H1 (cell line): ENCODE measurements at regions not wholly inside any gene's neighbourhood (a gene's known extent, or its start where the extent isn't known, plus 50 kb on each side); places are given as distances from the start of the nearest gene placed in this dataset.

Experiments used
- CTCF ChIA-PET: fragments of 300-600 bp; sonication (Branson Sonifier 250); formaldehyde crosslinking; loops from one replicate; lab custom pipeline; 2021; ENCODE audit not compliant: partially characterized antibody; lab: Charles Lee
- POLR2A ChIA-PET: fragments of 300-600 bp; sonication (Branson Sonifier 250); formaldehyde crosslinking; loops from one replicate; lab custom pipeline; 2021; ENCODE audit warnings: inconsistent platforms; ENCODE audit not compliant: partially characterized antibody; lab: Charles Lee
- DNase-seq, 2 experiments: peaks; one replicate each; pipeline versions ENCODE4 v3.0.0 to v3.0.0-alpha.2; 2010 to 2022; ENCODE audit warnings: low spot score in 2 of 2, low read depth in 1 of 2, mixed read lengths in 1 of 2
- FAIRE-seq: peaks from 2 replicates; lab custom pipeline; 2011; peaks lifted over from hg19 to GRCh38; lab: Jason Lieb, UNC
- H2AFZ ChIP-seq: 2 replicates; pipeline ENCODE4 v1.8.1; 2012; ENCODE audit warnings: low read length, inconsistent platforms
- H2AK5ac ChIP-seq: 2 replicates; pipeline ENCODE4 v1.6.1; 2013; ENCODE audit warnings: low read depth, low read length
- H2BK120ac ChIP-seq: replicated peaks from 2 replicates; pipeline ENCODE3; 2013; ENCODE audit warnings: low read depth, low read length, inconsistent platforms
- H2BK12ac ChIP-seq: 2 replicates; pipeline ENCODE4 v1.6.1; 2013; ENCODE audit warnings: low read depth, low read length
- H2BK15ac ChIP-seq: 2 replicates; pipeline ENCODE4 v1.6.1; 2013; ENCODE audit warnings: low read length
- H2BK20ac ChIP-seq: 2 replicates; pipeline ENCODE4 v1.6.1; 2013; ENCODE audit warnings: low read length
- H2BK5ac ChIP-seq: 2 replicates; pipeline ENCODE4 v1.6.1; 2013; ENCODE audit warnings: low read depth, low read length
- H3K14ac ChIP-seq: 2 replicates; pipeline ENCODE4 v1.6.1; 2013; ENCODE audit warnings: inconsistent platforms; ENCODE audit not compliant: insufficient read length
- H3K18ac ChIP-seq: 2 replicates; pipeline ENCODE4 v1.6.1; 2013; ENCODE audit warnings: low read length; ENCODE audit errors: extremely low read depth
- H3K23ac ChIP-seq: 2 replicates; pipeline ENCODE4 v1.6.1; 2013; ENCODE audit warnings: inconsistent platforms; ENCODE audit not compliant: insufficient read length
- H3K23me2 ChIP-seq: 2 replicates; pipeline ENCODE4 v1.6.1; 2013; ENCODE audit warnings: low read depth, low read length
- H3K27ac ChIP-seq: 2 replicates; pipeline ENCODE4 v1.6.1; 2011; ENCODE audit warnings: low read depth, low read length, inconsistent platforms
- H3K27me3 ChIP-seq, 4 experiments: replicated peaks in 1 of 4; 1 replicate in 1 of 4; 2 replicates in 3 of 4; pipeline versions ENCODE4 v1.6.1 to v1.8.1; 2011 to 2013; ENCODE audit warnings: low read length in 3 of 4, mild to moderate bottlenecking in 3 of 4, inconsistent platforms in 2 of 4, mixed read lengths in 2 of 4, moderate library complexity in 1 of 4; ENCODE audit not compliant: control insufficient read depth in 3 of 4, insufficient read depth in 3 of 4; ENCODE audit errors: extremely low read depth in 1 of 4
- H3K36me3 ChIP-seq, 4 experiments: 2 replicates each; pipeline versions ENCODE4 v1.6.1 to v1.8.1; 2011 to 2013; ENCODE audit warnings: mild to moderate bottlenecking in 4 of 4, low read length in 3 of 4, moderate library complexity in 2 of 4, control low read depth in 1 of 4, inconsistent platforms in 1 of 4; ENCODE audit not compliant: insufficient read depth in 4 of 4, control insufficient read depth in 2 of 4
- H3K4ac ChIP-seq: replicated peaks from 2 replicates; pipeline ENCODE3; 2013; ENCODE audit warnings: low read length, low read depth, mixed read lengths, inconsistent platforms; ENCODE audit not compliant: insufficient read length
- H3K4me1 ChIP-seq, 4 experiments: replicated peaks in 1 of 4; 1 replicate in 1 of 4; 2 replicates in 3 of 4; pipeline versions ENCODE4 v1.6.1 to v1.8.1; 2011 to 2013; ENCODE audit warnings: low read length in 3 of 4, inconsistent platforms in 2 of 4, mixed read lengths in 1 of 4; ENCODE audit not compliant: insufficient read depth in 4 of 4, control insufficient read depth in 3 of 4
- H3K4me2 ChIP-seq, 2 experiments: 2 replicates each; pipeline versions ENCODE4 v1.6.1 to v1.8.1; 2011 to 2013; ENCODE audit warnings: low read depth in 2 of 2, low read length in 2 of 2, control low read depth in 1 of 2, inconsistent platforms in 1 of 2, mild to moderate bottlenecking in 1 of 2; ENCODE audit not compliant: insufficient read depth in 1 of 2
- H3K4me3 ChIP-seq, 4 experiments: fragments of 200-600, 300-600 bp in 1 of 4; sonication (generic), shearing (Covaris generic), sonication (Bioruptor Twin) in 1 of 4; 2 replicates each; pipeline versions ENCODE4 v1.5.1 to v1.8.1; 2011 to 2016; ENCODE audit warnings: low read length in 4 of 4, low read depth in 3 of 4, control low read depth in 2 of 4, inconsistent platforms in 2 of 4, mild to moderate bottlenecking in 2 of 4, mixed read lengths in 1 of 4, moderate library complexity in 1 of 4; ENCODE audit not compliant: insufficient read depth in 2 of 4; ENCODE audit errors: extremely low read depth in 1 of 4
- H3K56ac ChIP-seq: replicated peaks from 2 replicates; pipeline ENCODE3; 2013; ENCODE audit warnings: low read depth, mild to moderate bottlenecking, mixed read lengths, low read length, inconsistent platforms; ENCODE audit not compliant: insufficient read length
- H3K79me1 ChIP-seq: 2 replicates; pipeline ENCODE4 v1.6.1; 2013; ENCODE audit warnings: low read depth, low read length, control low read depth
- H3K79me2 ChIP-seq, 2 experiments: 2 replicates each; pipeline versions ENCODE4 v1.6.1 to v1.8.1; 2012 to 2013; ENCODE audit warnings: low read length in 2 of 2, mild to moderate bottlenecking in 2 of 2, inconsistent platforms in 1 of 2; ENCODE audit not compliant: insufficient read depth in 2 of 2, control insufficient read depth in 1 of 2
- H3K9ac ChIP-seq, 4 experiments: replicated peaks in 1 of 4; 1 replicate in 1 of 4; 2 replicates in 3 of 4; pipeline versions ENCODE4 v1.6.1 to v1.8.1; 2011 to 2013; ENCODE audit warnings: low read depth in 3 of 4, low read length in 3 of 4, control low read depth in 2 of 4, mild to moderate bottlenecking in 2 of 4, moderate library complexity in 2 of 4, inconsistent platforms in 1 of 4; ENCODE audit errors: extremely low read depth in 1 of 4
- H3K9me3 ChIP-seq, 2 experiments: 2 replicates each; pipeline versions ENCODE4 v1.6.1 to v1.8.1; 2012 to 2013; ENCODE audit warnings: mild to moderate bottlenecking in 2 of 2, moderate library complexity in 2 of 2, control low read depth in 1 of 2, inconsistent platforms in 1 of 2, low read depth in 1 of 2, low read length in 1 of 2, mixed read lengths in 1 of 2; ENCODE audit not compliant: insufficient read depth in 2 of 2
- H4K20me1 ChIP-seq, 2 experiments: replicated peaks in 1 of 2; 2 replicates each; pipeline versions ENCODE3 to v1.8.1; 2011 to 2013; ENCODE audit warnings: inconsistent platforms in 2 of 2, low read length in 2 of 2, mild to moderate bottlenecking in 1 of 2; ENCODE audit not compliant: insufficient read depth in 2 of 2, control insufficient read depth in 1 of 2
- H4K5ac ChIP-seq: 2 replicates; pipeline ENCODE4 v1.6.1; 2013; ENCODE audit warnings: low read length, low read depth, mixed read lengths, inconsistent platforms; ENCODE audit not compliant: insufficient read length
- H4K8ac ChIP-seq: 2 replicates; pipeline ENCODE4 v1.8.0; 2013; ENCODE audit warnings: mild to moderate bottlenecking, moderate library complexity, low read length, inconsistent platforms; ENCODE audit not compliant: insufficient read depth; ENCODE audit errors: extremely low read depth
- H4K91ac ChIP-seq: replicated peaks from 2 replicates; pipeline ENCODE3; 2013; ENCODE audit warnings: low read length, mixed read lengths, inconsistent platforms; ENCODE audit not compliant: insufficient read length
- ASH2L ChIP-seq: fragments of 200-600, 300-600 bp; sonication (generic); IDR thresholded peaks from one replicate; pipeline ENCODE4 v1.7.1; 2017; ENCODE audit warnings: low read length
- ATF2 ChIP-seq: IDR thresholded peaks from 2 replicates; pipeline ENCODE4 v1.6.1; 2012; ENCODE audit warnings: low read length, inconsistent platforms
- HDAC2 ChIP-seq, 2 experiments: fragments of 300-600 bp in 1 of 2; sonication (generic) in 1 of 2; IDR thresholded peaks; 2 replicates each; pipeline ENCODE4 v1.6.1; 2011 to 2012; ENCODE audit warnings: low read depth in 2 of 2, low read length in 2 of 2, mild to moderate bottlenecking in 2 of 2, moderate library complexity in 2 of 2, borderline replicate concordance in 1 of 2, inconsistent platforms in 1 of 2
- KDM1A ChIP-seq: fragments of 200-600, 300-600 bp; sonication (generic); IDR thresholded peaks from 2 replicates; pipeline ENCODE4 v1.7.1; 2016; ENCODE audit warnings: mild to moderate bottlenecking, low read length, borderline replicate concordance
- KDM4A ChIP-seq: IDR thresholded peaks from one replicate; pipeline ENCODE4 v1.7.1; 2012; ENCODE audit warnings: low read depth, mild to moderate bottlenecking, moderate library complexity, low read length, inconsistent platforms; ENCODE audit not compliant: severe bottlenecking
- TBP ChIP-seq: IDR thresholded peaks from 2 replicates; pipeline ENCODE4 v1.6.1; 2011; ENCODE audit warnings: low read depth, low read length, improper control_type of control experiment
- WGBS, 2 experiments: shearing (Covaris generic) in 1 of 2; methylation state at CpG; one replicate each; pipeline versions ENCODE4 v1.1.6 to v1.1.7; 2013 to 2015; ENCODE audit warnings: low lambda C conversion rate in 2 of 2, mixed read lengths in 2 of 2, inconsistent platforms in 1 of 2, low coverage in 1 of 2, missing lambda C conversion rate in 1 of 2; ENCODE audit not compliant: insufficient replicate concordance in 2 of 2, insufficient coverage in 1 of 2, insufficient read length in 1 of 2; ENCODE audit errors: extremely low coverage in 1 of 2, missing lambda C conversion rate in 1 of 2; 5-methylcytosine and 5-hydroxymethylcytosine counted together

GRCh38 chr3:35223632-35224394, 415.5 kb upstream of the ARPP21 start:
- no peaks in the 10 kb centered on the region for H3K27me3 ChIP-seq
- no peak overlapping the region for H2AFZ ChIP-seq
- H4K20me1 ChIP-seq = no peaks in the 10 kb centered on the region
- no peak overlapping the region for H3K27ac ChIP-seq
- 87% methylated on average over 1 of the region's 1 CpG; no CpG with 5 or more reads in 1 of the 2 experiments for WGBS, 2 experiments
- H3K14ac ChIP-seq = no peak overlapping the region
- DNase-seq (no peak), FAIRE-seq (no peak)
- H2AK5ac ChIP-seq = no peak overlapping the region
- H4K5ac ChIP-seq = no peak overlapping the region
- ChIA-PET POLR2A (no interaction called here), CTCF (interaction anchor here (0.6 kb wide), 1 partner anchor 20 kb away, joined by 3 read pairs; no protein-coding TSS in a partner anchor)
- no peak overlapping the region for H3K23ac ChIP-seq
- no peaks in the 10 kb centered on the region for H3K79me1 ChIP-seq
- no peak overlapping the region for H3K4me3 ChIP-seq
- no peaks in the 10 kb centered on the region for H3K4me1 ChIP-seq
- H2BK15ac ChIP-seq = no peak overlapping the region
- H2BK20ac ChIP-seq = no peak overlapping the region
- no peaks in the 10 kb centered on the region for H3K36me3 ChIP-seq
- H4K8ac ChIP-seq = no peak overlapping the region
- no peak overlapping the region for H2BK5ac ChIP-seq
- H3K4me2 ChIP-seq = no peak overlapping the region
- no peaks in the 10 kb centered on the region for H3K79me2 ChIP-seq
- no peaks in the 10 kb centered on the region for H3K23me2 ChIP-seq
- no peak overlapping the region for H3K9ac ChIP-seq
- H3K56ac ChIP-seq = no peak overlapping the region
- no peak overlapping the region for H2BK12ac ChIP-seq
- no peak overlapping the region for H3K18ac ChIP-seq
- no peak overlapping the region for H4K91ac ChIP-seq
- no peak overlapping the region for H2BK120ac ChIP-seq
- no peak overlapping the region for H3K4ac ChIP-seq
- peaks cover 3 to 11% of the 10 kb centered on the region in 2 experiments; a peak in 2 of 4 replicates for H3K9me3 ChIP-seq
- TF ChIP-seq TBP (no peak), HDAC2 (IDR thresholded peaks at IDR 0.05; ENCODE audit: borderline replicate concordance in 1 of 2, low read depth in 2 of 2, low read length in 2 of 2) (no peak), KDM4A (no peak), ATF2 (no peak), ASH2L (no peak), KDM1A (no peak)
